GM12878 (cell line): ENCODE measurements at regions not wholly inside any gene's neighbourhood (a gene's known extent, or its start where the extent isn't known, plus 50 kb on each side); places are given as distances from the start of the nearest gene placed in this dataset.

Experiments used
- ATF3 ChIP-seq: IDR thresholded peaks from 2 replicates; pipeline ENCODE4 v1.6.1; 2011; ENCODE audit warnings: low read depth, mild to moderate bottlenecking, low read length, moderate library complexity, borderline replicate concordance; ENCODE audit errors: extremely low read depth
- BACH1 ChIP-seq: fragments of 450-650 bp; IDR thresholded peaks from 2 replicates; pipeline ENCODE4 v1.6.1; 2017; ENCODE audit warnings: mild to moderate bottlenecking, borderline replicate concordance
- CHD1 ChIP-seq: IDR thresholded peaks from 2 replicates; pipeline ENCODE4 v1.6.1; 2012; ENCODE audit warnings: low read depth, low read length, improper control_type of control experiment
- EP300 ChIP-seq, 2 experiments: fragments of 150-350 bp in 1 of 2; IDR thresholded peaks; 2 replicates each; pipeline ENCODE4 v1.6.1; 2011 to 2012; ENCODE audit warnings: low read depth in 2 of 2, low read length in 2 of 2, borderline replicate concordance in 1 of 2, improper control_type of control experiment in 1 of 2, inconsistent platforms in 1 of 2; ENCODE audit not compliant: control insufficient read depth in 1 of 2
- EZH2 ChIP-seq: IDR thresholded peaks from 2 replicates; pipeline ENCODE4 v1.6.1; 2012; ENCODE audit warnings: low read depth, mild to moderate bottlenecking, control low read depth, inconsistent platforms, low read length, borderline replicate concordance; ENCODE audit not compliant: control insufficient read depth
- JUNB ChIP-seq: IDR thresholded peaks from 2 replicates; pipeline ENCODE4 v1.6.1; 2016; ENCODE audit warnings: antibody characterized with exemption, mild to moderate bottlenecking
- MYC ChIP-seq: IDR thresholded peaks from 2 replicates; pipeline ENCODE4 v1.6.1; 2011; ENCODE audit warnings: mild to moderate bottlenecking, low read length, moderate library complexity, inconsistent platforms; ENCODE audit not compliant: insufficient read depth, insufficient replicate concordance, insufficient read length, severe bottlenecking
- NFXL1 ChIP-seq: fragments of 450-650 bp; IDR thresholded peaks from 2 replicates; pipeline ENCODE4 v1.6.1; 2017; ENCODE audit warnings: antibody characterized with exemption, mild to moderate bottlenecking, borderline replicate concordance
- NFYB ChIP-seq: IDR thresholded peaks from 2 replicates; pipeline ENCODE4 v1.6.1; 2011; ENCODE audit warnings: low read depth, mild to moderate bottlenecking, low read length, improper control_type of control experiment, moderate library complexity; ENCODE audit not compliant: insufficient read depth
- RUNX3 ChIP-seq: IDR thresholded peaks from 2 replicates; pipeline ENCODE4 v1.6.1; 2012; ENCODE audit warnings: low read length, inconsistent platforms
- SRF ChIP-seq, 2 experiments: IDR thresholded peaks; 2 replicates each; pipeline ENCODE4 v1.6.1; 2011; ENCODE audit warnings: low read depth in 2 of 2, low read length in 2 of 2, mild to moderate bottlenecking in 1 of 2, moderate library complexity in 1 of 2
- SUPT20H ChIP-seq: IDR thresholded peaks from 2 replicates; pipeline ENCODE4 v1.6.1; 2011; ENCODE audit warnings: low read depth, mild to moderate bottlenecking, low read length, moderate library complexity, borderline replicate concordance; ENCODE audit not compliant: control insufficient read depth
- ZBTB40 ChIP-seq: fragments of 450-650 bp; IDR thresholded peaks from 2 replicates; pipeline ENCODE4 v1.6.1; 2016; ENCODE audit warnings: mild to moderate bottlenecking, moderate library complexity, borderline replicate concordance

GRCh38 chr14:106134886-106135285 is 608.5 kb downstream of the TMEM121 start (continued):
- TF ChIP-seq MYC: no peak
- TF ChIP-seq ATF3: no peak
- no peak for TF ChIP-seq EZH2
- no peak for TF ChIP-seq NFYB
- TF ChIP-seq ZBTB40: no peak
- TF ChIP-seq BACH1: no peak
- TF ChIP-seq JUNB: no peak
- no peak for TF ChIP-seq SRF (IDR thresholded peaks at IDR 0.05; ENCODE audit: low read depth in 2 of 2, low read length in 2 of 2)
- TF ChIP-seq CHD1: no peak
- TF ChIP-seq EP300 (IDR thresholded peaks at IDR 0.05; ENCODE audit: borderline replicate concordance in 1 of 2, control insufficient read depth in 1 of 2, low read depth in 2 of 2, low read length in 2 of 2): no peak
- TF ChIP-seq RUNX3: no peak
- TF ChIP-seq SUPT20H: no peak
- TF ChIP-seq NFXL1: no peak
- TF ChIP-seq, all 136 proteins: peak for 0
